ENCODE measurements at regions not wholly inside any gene's neighbourhood (a gene's known extent, or its start where the extent isn't known, plus 50 kb on each side); places are given as distances from the start of the nearest gene placed in this dataset.

GRCh38 chr6:18784794-18785193, 397.6 kb downstream of the RNF144B start:
- DNase-seq (ENCODE audit: low spot score) = no peak

DNA sequence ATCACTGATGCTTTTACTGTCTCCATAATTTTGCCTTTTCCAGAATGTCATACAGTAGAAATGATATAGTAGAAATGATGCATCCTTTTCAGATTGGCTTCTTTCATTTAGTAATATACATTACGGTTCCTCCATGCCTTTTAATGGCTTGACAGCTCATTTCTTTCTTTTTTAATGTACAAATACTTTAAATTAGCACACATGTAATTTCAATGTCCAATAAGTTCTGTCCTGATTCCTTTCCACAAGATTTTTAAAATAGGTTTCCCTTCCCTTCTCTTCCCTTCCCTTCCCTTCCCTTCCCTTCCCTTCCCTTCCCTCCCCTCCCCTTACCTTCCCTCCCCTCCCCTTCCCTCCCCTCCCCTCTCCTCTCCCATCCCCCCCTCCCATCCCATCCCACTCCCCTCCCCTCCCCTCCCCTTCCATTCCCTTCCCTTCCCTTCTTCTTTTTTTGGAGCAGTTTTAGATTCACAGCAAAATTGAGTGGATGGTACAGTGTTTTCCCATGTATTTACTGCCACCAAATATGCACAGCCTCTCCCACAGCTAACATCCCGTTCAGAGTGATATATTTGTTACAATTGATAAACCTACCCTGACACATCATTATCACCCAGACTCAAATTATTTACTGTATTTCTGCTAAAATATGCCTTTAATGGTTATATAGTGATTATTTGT, 398.8 kb downstream of the RNF144B start:
- DNase-seq (ENCODE audit: low spot score) = no peak

- DNase-seq (ENCODE audit: low spot score) = no peak
These were observed 405.7 kb downstream of the RNF144B start for GRCh38 chr6:18792866-18793265.

- no peak for DNase-seq (ENCODE audit: low spot score)
These were observed 408.6 kb downstream of the RNF144B start for GRCh38 chr6:18795726-18796125.

- no peak for DNase-seq (ENCODE audit: low spot score)
These were observed 433.6 kb downstream of the RNF144B start for GRCh38 chr6:18820725-18821124.

DNA sequence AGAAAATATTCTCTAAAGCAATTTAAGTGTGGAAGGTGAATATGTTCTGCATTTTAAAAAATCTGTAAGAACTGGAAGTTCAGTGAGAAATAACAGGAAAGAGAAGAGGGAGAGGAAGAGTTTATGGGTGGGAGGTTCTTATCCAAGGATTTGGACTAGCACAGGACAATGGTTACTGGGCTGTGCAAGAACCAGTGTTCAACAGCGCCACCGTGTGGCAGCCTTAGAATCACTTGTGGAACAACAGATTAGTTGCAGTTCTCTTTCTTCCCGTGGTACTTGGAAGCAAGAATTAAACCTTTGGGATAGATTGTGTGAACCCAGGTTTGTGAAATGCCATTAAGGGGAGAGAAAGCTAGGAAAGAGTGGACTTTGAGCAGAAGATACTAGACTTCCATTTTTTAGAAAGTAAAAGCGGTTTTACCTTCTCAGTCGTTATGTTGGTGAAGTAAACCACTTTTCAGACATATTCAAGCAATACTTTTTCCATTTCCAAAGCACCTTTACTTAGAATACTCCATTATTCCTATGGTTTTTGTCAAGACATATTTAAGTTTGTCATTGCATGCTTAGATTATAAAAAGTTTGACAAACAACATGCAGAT, 436.7 kb downstream of the RNF144B start:
- DNase-seq (ENCODE audit: low spot score) = peak; percentile 5

DNA sequence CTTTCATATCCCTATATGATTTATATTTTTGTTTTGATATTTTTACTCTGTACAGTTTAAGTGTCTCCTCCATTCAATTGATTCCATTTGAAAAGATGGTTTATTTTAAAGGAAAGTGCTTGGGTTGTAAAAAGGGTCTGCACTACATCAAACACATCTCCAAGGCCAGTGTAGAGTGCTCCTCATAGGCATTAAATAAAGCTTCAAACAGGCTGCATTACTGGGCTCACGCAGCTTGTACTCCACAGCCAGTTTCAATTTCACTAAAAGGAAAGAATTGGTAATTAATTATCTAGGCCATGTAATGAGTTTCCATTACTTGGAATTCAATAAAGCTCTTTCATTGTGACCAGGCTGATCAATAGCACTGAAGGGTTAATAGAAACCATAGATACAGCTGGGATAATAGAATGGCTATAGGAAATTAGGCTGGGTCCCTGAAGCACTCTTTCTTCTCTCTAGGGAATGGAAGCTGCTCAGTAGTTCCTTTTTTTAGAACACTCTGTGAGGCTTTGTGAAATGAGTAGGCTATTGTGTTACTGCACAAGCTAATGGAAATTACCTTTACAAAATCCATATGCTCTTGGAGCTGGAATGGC, 442.2 kb downstream of the RNF144B start:
- no peak for DNase-seq (ENCODE audit: low spot score)

- DNase-seq (ENCODE audit: low spot score) = no peak
These were observed 448.8 kb downstream of the RNF144B start for GRCh38 chr6:18835976-18836375.

DNA sequence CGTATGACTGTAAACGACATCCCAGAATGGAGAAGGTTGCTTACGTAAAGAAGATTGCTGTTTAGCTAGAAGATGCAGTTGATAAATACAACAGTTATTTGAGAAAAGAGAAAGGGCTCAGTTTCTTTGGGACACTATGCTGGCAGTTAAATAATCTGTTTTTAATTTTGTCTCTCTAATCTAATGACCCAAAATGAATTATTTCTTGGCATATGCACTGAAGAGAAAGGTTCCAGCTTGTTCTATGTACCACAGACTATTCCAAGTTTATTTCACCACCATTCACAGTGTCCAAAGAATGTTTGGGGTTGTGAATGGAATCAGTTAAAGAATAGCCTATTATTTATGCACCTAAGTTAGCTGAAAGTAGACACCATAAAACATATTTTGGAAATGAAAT, 449.9 kb downstream of the RNF144B start:
- DNase-seq (ENCODE audit: low spot score) = no peak

DNA sequence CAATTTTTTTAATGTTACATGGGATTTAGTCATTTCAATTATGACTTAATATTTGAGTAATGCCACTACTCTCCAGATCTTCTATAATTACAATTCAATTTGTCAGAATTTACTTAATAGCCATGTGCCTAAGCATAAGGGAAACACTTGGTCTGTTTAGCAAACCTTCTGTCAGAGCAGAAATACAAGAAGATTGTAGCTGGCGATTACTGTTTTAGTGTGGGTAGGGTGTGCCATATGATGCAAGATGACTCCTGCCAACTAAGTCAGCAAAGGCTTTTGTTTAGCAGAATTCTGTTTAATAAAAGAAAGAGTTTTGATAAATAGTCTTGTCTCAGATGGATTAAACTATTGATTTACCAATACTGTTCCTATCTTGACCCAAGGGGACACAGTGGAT, 455.4 kb downstream of the RNF144B start:
- DNase-seq (ENCODE audit: low spot score) = no peak

GRCh38 chr6:18845896-18846295, 458.7 kb downstream of the RNF144B start:
- no peak for DNase-seq (ENCODE audit: low spot score)

DNA sequence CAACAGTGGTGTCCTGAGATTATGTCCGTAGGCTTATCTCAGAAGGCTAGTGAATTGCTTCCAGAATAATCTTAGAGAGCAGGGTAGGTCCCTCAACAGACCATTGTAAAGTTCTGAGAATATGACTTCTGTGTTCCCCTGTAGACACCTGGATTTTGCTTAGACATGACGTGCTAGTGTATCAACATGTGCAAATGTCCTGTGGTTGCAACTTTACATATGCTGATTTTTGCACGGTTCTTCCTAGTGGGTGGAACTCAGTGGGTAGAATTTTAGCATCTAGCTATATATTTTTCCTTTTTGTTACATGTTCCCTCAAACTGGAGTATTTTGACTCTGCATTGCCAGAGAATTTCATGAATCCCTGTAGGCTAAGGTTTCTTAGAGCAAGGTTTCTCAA, 459.2 kb downstream of the RNF144B start:
- no peak for DNase-seq (ENCODE audit: low spot score)

DNA sequence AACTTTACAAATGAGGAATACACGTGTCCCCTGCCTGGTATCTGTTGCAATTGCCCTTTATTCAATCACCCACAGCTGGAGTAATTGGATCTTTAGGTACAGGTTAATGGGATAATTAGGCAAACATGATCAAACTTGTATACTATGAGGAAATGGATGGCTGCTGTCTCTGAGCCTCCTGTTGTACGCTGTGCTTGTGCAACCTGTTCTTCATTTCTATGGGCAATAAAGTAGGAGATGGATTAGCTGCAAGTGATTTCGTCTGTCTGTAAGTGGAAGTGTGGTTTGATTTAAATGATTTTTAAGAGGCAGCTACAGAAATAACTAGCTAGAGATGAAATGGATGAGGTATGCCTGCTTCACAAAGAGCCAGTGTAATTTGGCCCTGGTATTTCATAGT, 474.1 kb downstream of the RNF144B start:
- no peak for DNase-seq (ENCODE audit: low spot score)

- DNase-seq (ENCODE audit: low spot score) = no peak
These were observed 496.1 kb downstream of the RNF144B start for GRCh38 chr6:18883268-18883667.

GRCh38 chr6:18883851-18884250, 496.7 kb downstream of the RNF144B start:
- DNase-seq (ENCODE audit: low spot score) = no peak

GRCh38 chr6:18893540-18894269, 506.6 kb downstream of the RNF144B start:
- DNase-seq (ENCODE audit: low spot score) = no peak

- no peak for DNase-seq (ENCODE audit: low spot score)
These were observed 510.2 kb downstream of the RNF144B start for GRCh38 chr6:18897350-18897749.

GRCh38 chr6:18904681-18905080, 517.5 kb downstream of the RNF144B start:
- DNase-seq (ENCODE audit: low spot score) = no peak

DNA sequence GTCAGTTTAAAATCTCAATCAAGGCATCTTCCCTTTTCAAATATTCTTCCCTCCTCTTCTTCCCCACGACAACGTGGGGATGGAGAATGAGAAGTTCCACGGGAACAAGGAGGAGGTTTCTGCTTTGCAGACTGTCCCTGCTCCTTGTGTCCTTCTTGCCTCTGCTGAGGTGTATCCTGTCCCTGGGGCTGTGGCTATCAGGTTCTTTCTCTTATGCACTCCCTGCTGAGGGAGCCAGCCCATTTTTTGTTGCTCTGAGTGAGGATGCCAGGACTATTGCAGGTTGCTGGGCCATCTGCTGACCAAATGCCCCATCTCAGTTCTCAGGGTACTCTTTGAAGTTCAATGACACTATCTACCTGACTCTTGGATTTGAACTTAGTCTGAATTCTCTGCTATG, 533.6 kb downstream of the RNF144B start:
- DNase-seq (ENCODE audit: low spot score) = no peak

DNA sequence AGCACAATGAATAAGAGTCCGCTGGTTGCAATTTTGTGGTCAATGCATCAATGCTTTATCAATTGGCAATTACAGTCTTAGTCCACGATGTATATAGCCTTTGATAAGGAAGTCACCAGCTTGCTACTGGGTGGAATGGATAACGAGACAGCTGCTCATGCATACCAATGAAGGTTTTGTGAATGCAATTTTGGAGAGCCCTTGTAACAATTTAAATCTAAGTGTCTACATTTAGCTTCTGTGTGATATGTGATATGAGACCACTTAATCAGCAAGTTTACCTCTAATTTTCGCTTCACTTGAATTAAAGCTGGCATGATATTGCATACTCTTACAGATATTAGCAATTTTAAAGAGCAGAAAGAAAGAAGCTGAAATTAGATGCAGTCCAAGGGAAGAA, 543.9 kb downstream of the RNF144B start:
- no peak for DNase-seq (ENCODE audit: low spot score)

DNA sequence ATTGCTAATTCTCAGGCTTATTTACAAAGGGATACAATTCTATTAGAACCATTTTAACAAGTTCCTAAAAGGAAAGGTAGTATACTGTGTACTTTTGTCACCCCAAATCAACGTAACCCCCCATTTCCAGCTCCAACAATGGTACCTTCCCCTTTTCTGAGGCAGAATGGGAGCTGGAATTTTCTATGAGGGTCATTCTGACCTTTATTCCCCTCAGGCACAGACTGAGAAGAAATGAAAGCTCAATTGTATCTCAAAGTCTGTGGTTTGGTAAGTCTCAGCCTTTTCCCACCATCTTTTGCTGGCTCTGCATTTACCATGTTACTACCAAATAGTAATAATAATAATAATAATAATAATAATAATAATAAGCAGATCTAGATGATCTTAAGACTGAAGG, 571.0 kb downstream of the RNF144B start:
- no peak for DNase-seq (ENCODE audit: low spot score)

DNA sequence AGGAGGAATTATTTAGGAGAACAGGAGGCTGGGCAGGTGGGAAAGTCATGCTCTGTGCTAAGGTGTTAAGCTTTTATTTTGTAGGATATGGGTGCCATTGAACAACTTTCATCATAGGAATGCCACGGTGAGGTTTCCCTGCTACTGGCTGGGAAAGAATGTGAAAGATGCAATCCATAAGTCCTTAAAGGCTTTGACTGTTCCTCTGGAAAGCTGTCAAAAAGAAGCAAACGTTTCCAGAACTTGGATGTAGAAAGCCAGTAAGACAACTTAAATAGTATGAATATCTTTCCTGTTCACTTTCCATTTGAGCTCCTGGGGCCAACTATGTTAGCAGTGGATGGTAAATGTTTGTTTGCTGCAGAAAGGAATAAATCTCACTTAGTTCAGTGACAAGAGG, 574.4 kb downstream of the RNF144B start:
- DNase-seq (ENCODE audit: low spot score) = no peak

DNA sequence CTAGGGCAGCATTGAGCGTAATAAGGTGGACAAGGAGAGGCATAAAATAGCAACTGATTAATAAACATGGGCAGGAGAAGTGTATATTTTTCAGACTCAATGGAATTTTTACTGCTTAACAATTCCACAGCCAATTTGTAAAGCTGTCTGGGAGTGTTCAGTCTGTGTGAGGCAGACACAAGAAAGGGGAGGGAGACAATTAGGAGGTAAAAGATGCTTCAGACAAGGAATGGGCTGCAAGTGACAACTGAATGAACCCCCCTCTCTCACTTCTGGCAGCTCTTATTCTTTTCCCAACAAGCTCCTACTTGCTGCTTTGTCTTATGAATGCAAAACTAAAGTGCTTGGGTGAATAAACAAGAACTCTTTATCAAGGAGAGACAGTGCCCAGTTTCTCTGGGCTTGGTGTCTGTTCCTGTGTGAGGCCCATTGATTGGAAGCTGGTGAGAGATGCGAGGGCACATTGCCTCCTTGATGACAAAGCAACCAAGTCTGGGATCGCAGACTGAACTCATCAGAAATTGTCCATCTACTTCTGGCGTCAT, 575.3 kb downstream of the RNF144B start:
- DNase-seq (ENCODE audit: low spot score) = no peak
